ENCODE measurements at regions not wholly inside any gene's neighbourhood (a gene's known extent, or its start where the extent isn't known, plus 50 kb on each side); places are given as distances from the start of the nearest gene placed in this dataset.

DNA sequence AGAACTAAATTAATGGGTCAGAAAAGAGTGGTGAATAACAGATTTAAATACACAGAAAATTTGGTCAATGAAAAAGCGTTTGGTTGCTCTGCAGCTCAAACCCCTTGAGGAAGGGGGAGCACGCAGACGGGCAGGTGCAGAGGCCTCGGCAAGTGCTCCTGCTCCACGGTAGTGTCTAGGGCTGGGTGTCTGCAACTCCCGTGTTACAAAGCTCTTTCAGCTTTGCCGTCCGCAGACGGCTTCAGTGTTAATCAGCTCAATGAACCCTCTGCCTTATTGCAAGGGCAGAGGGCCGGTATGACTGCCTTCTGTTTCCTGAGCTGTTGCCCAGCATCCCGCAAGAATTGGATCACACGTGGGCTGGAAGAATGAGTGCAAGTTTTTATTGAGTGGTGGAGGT lies 125.7 kb upstream of the TRHDE start:
- Histone ChIP-seq H3K9ac (ENCODE audit: control insufficient read depth, insufficient read depth, low read length) (no peak overlapping the region), H3K4me1 (ENCODE audit: control insufficient read depth, insufficient read depth, low read length) (peaks cover 2% of the 10 kb centered on the region; the same call in 1 of the 2 replicates), H3K27me3 (replicated peaks in 1 of 2; ENCODE audit: control insufficient read depth in 2 of 2, insufficient read depth in 2 of 2, low read length in 1 of 2) (no peaks in the 10 kb centered on the region), H3K79me2 (ENCODE audit: control insufficient read depth, insufficient read depth, low read length) (no peaks in the 10 kb centered on the region), H4K20me1 (ENCODE audit: control insufficient read depth, insufficient read depth) (no peaks in the 10 kb centered on the region), H3K9me3 (replicated peaks; ENCODE audit: control insufficient read depth, insufficient read depth, low read length) (no peaks in the 10 kb centered on the region), H3K27ac (ENCODE audit: control insufficient read depth, insufficient read depth) (no peak overlapping the region), H3K4me3 (no peak overlapping the region), H2AFZ (ENCODE audit: control insufficient read depth, low read depth, low read length) (no peak overlapping the region), H3K4me2 (ENCODE audit: control insufficient read depth, insufficient read depth) (no peak overlapping the region), H3K36me3 (ENCODE audit: control insufficient read depth in 2 of 2, insufficient read depth in 2 of 2, low read length in 1 of 2) (no peaks in the 10 kb centered on the region)
- POLR2A ChIA-PET, result no interaction called here
- no peak for ATAC-seq
- WGBS (ENCODE audit: insufficient coverage, insufficient replicate concordance, low lambda C conversion rate, missing lambda C conversion rate), result 49% methylated on average over 12 of the region's 12 CpGs
- no peak for DNase-seq (ENCODE audit: low read depth, low spot score)
- BruUV-seq (replicated peaks), result no TSS peak
- SMC1A ChIA-PET (ENCODE audit: uncharacterized antibody, unreplicated experiment), result no interaction called here
- intact Hi-C loops (cut with micrococcal nuclease; ENCODE audit: unreplicated experiment), result no loop called here
- RAD21 ChIA-PET (ENCODE audit: unreplicated experiment), result no interaction called here
- CTCF ChIA-PET, result no interaction called here
- TF ChIP-seq ATF7 (IDR thresholded peaks at IDR 0.05; ENCODE audit: low read depth) (no peak), EGR1 (IDR thresholded peaks at IDR 0.05; ENCODE audit: borderline replicate concordance in 1 of 2, low read depth in 2 of 2, low read length in 2 of 2) (no peak), TAF1 (IDR thresholded peaks at IDR 0.05; ENCODE audit: borderline replicate concordance, low read depth, low read length) (no peak), TCF7 (IDR thresholded peaks at IDR 0.05; ENCODE audit: borderline replicate concordance) (no peak), ZBTB4 (CRISPR knock-in tag; IDR thresholded peaks at IDR 0.05) (no peak), NFXL1 (IDR thresholded peaks at IDR 0.05; ENCODE audit: borderline replicate concordance) (no peak), IKZF1 (conservative IDR thresholded peaks at IDR 0.05) (no peak), SP1 (IDR thresholded peaks at IDR 0.05; ENCODE audit: low read depth, low read length) (no peak), MEF2B (IDR thresholded peaks at IDR 0.05; ENCODE audit: partially characterized antibody, poor library complexity, severe bottlenecking) (no peak), NRF1 (conservative IDR thresholded peaks at IDR 0.05; ENCODE audit: low read depth, low read length) (no peak), HDAC6 (IDR thresholded peaks at IDR 0.05; ENCODE audit: unreplicated experiment) (no peak), POLR2A (IDR thresholded peaks at IDR 0.05; ENCODE audit: low read depth, low read length) (no peak), CBX3 (IDR thresholded peaks at IDR 0.05; ENCODE audit: borderline replicate concordance, low read depth) (no peak), CHD2 (IDR thresholded peaks at IDR 0.05; ENCODE audit: borderline replicate concordance, low read depth, low read length) (no peak)
- TF ChIP-seq, protein P1, sequence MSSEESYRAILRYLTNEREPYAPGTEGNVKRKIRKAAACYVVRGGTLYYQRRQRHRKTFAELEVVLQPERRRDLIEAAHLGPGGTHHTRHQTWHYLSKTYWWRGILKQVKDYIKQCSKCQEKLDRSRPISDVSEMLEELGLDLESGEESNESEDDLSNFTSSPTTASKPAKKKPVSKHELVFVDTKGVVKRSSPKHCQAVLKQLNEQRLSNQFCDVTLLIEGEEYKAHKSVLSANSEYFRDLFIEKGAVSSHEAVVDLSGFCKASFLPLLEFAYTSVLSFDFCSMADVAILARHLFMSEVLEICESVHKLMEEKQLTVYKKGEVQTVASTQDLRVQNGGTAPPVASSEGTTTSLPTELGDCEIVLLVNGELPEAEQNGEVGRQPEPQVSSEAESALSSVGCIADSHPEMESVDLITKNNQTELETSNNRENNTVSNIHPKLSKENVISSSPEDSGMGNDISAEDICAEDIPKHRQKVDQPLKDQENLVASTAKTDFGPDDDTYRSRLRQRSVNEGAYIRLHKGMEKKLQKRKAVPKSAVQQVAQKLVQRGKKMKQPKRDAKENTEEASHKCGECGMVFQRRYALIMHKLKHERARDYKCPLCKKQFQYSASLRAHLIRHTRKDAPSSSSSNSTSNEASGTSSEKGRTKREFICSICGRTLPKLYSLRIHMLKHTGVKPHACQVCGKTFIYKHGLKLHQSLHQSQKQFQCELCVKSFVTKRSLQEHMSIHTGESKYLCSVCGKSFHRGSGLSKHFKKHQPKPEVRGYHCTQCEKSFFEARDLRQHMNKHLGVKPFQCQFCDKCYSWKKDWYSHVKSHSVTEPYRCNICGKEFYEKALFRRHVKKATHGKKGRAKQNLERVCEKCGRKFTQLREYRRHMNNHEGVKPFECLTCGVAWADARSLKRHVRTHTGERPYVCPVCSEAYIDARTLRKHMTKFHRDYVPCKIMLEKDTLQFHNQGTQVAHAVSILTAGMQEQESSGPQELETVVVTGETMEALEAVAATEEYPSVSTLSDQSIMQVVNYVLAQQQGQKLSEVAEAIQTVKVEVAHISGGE (CRISPR knock-in tag; IDR thresholded peaks at IDR 0.05), result no peak
- in situ Hi-C loops (cut with MboI), result no loop called here
- no peak for FAIRE-seq

Measured in GM12878 (cell line).